ENCODE measurements at regions not wholly inside any gene's neighbourhood (a gene's known extent, or its start where the extent isn't known, plus 50 kb on each side); places are given as distances from the start of the nearest gene placed in this dataset.

DNA sequence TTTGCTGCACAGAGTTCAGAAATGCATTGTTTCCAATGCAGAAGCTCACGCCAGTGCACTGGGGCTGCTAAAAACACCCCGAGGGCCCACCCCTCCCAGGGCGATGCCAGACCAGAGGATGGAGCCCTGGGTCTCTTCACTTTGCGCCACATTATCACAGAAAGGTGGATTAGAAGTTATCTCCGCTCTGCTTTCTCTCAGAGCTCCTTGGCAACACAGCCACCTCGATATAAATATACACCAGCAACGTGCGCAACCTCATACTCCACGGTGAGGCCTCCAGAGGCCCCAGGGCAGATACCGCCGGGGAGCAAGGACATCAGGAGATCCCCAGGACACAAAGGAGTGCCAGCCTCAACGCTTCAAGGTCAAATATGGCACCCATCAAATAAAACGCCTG, 121.0 kb upstream of the TBX20 start:
- Mint-ChIP-seq H3K36me3 (no peaks in the 10 kb centered on the region), H3K9me3 (peaks cover 2% of the 10 kb centered on the region), H3K4me1 (no peaks in the 10 kb centered on the region), H3K27me3 (ENCODE audit: insufficient read depth, low read depth) (peaks cover under 1% of the 10 kb centered on the region), H3K4me3 (no peak overlapping the region), H3K27ac (no peak overlapping the region)
- Histone ChIP-seq H3K4me3 (no peak overlapping the region), H3K9ac (no peak overlapping the region), H3K27me3 (no peaks in the 10 kb centered on the region), H3K27ac (no peak overlapping the region), H3K36me3 (no peaks in the 10 kb centered on the region), H3K4me1 (no peaks in the 10 kb centered on the region), H3K79me2 (ENCODE audit: low read depth) (no peaks in the 10 kb centered on the region), H2AFZ (replicated peaks) (no peak overlapping the region), H3K9me3 (ENCODE audit: low read depth) (no peaks in the 10 kb centered on the region), H3K4me2 (no peak overlapping the region), H4K20me1 (ENCODE audit: low read depth) (no peaks in the 10 kb centered on the region), H3F3A (ENCODE audit: low read depth) (no peaks in the 10 kb centered on the region)
- no peak for DNase-seq (ENCODE audit: low spot score)
- TF ChIP-seq, protein P1, sequence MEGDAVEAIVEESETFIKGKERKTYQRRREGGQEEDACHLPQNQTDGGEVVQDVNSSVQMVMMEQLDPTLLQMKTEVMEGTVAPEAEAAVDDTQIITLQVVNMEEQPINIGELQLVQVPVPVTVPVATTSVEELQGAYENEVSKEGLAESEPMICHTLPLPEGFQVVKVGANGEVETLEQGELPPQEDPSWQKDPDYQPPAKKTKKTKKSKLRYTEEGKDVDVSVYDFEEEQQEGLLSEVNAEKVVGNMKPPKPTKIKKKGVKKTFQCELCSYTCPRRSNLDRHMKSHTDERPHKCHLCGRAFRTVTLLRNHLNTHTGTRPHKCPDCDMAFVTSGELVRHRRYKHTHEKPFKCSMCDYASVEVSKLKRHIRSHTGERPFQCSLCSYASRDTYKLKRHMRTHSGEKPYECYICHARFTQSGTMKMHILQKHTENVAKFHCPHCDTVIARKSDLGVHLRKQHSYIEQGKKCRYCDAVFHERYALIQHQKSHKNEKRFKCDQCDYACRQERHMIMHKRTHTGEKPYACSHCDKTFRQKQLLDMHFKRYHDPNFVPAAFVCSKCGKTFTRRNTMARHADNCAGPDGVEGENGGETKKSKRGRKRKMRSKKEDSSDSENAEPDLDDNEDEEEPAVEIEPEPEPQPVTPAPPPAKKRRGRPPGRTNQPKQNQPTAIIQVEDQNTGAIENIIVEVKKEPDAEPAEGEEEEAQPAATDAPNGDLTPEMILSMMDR (IDR thresholded peaks at IDR 0.05): no peak
- TF ChIP-seq EZH2phosphoT487 (IDR thresholded peaks at IDR 0.05) (no peak), EZH2 (IDR thresholded peaks at IDR 0.05) (no peak)

GRCh38 chr7:35371221-35371620, 117.3 kb upstream of the TBX20 start:
- H3K27me3 ChIP-seq: no peaks in the 10 kb centered on the region
- no peaks in the 10 kb centered on the region for H3K36me3 ChIP-seq
- H3K27ac ChIP-seq: no peak overlapping the region
- no peak overlapping the region for H3K4me3 Mint-ChIP-seq
- H3K4me3 ChIP-seq: no peak overlapping the region
- no peak for DNase-seq (ENCODE audit: low spot score)
- no peaks in the 10 kb centered on the region for H3K4me1 Mint-ChIP-seq
- H3K36me3 Mint-ChIP-seq: no peaks in the 10 kb centered on the region
- H3K79me2 ChIP-seq (ENCODE audit: low read depth): no peaks in the 10 kb centered on the region
- H3K27ac Mint-ChIP-seq: no peak overlapping the region
- no peak overlapping the region for H2AFZ ChIP-seq (replicated peaks)
- no peak overlapping the region for H3K9ac ChIP-seq
- H3K27me3 Mint-ChIP-seq (ENCODE audit: insufficient read depth, low read depth): peaks cover 2% of the 10 kb centered on the region
- TF ChIP-seq EZH2 (IDR thresholded peaks at IDR 0.05): no peak
- TF ChIP-seq, protein P1 (IDR thresholded peaks at IDR 0.05): no peak
- TF ChIP-seq EZH2phosphoT487 (IDR thresholded peaks at IDR 0.05): no peak
- H3K4me1 ChIP-seq: peaks cover 8% of the 10 kb centered on the region
- H3K4me2 ChIP-seq: no peak overlapping the region
- peaks cover 12% of the 10 kb centered on the region for H3F3A ChIP-seq (ENCODE audit: low read depth)
- no peaks in the 10 kb centered on the region for H3K9me3 ChIP-seq (ENCODE audit: low read depth)
- no peaks in the 10 kb centered on the region for H4K20me1 ChIP-seq (ENCODE audit: low read depth)
- H3K9me3 Mint-ChIP-seq: peaks cover 2% of the 10 kb centered on the region

- Mint-ChIP-seq H3K4me3 (no peak overlapping the region), H3K27ac (no peak overlapping the region), H3K27me3 (ENCODE audit: insufficient read depth, low read depth) (peaks cover 2% of the 10 kb centered on the region), H3K9me3 (peaks cover 2% of the 10 kb centered on the region), H3K36me3 (no peaks in the 10 kb centered on the region), H3K4me1 (no peaks in the 10 kb centered on the region)
- H2AFZ ChIP-seq (replicated peaks): no peak overlapping the region
- peaks cover 12% of the 10 kb centered on the region for H3K4me1 ChIP-seq
- no peak overlapping the region for H3K4me3 ChIP-seq
- H3K79me2 ChIP-seq (ENCODE audit: low read depth): no peaks in the 10 kb centered on the region
- TF ChIP-seq, protein P1 (IDR thresholded peaks at IDR 0.05): no peak
- TF ChIP-seq EZH2 (IDR thresholded peaks at IDR 0.05): no peak
- TF ChIP-seq EZH2phosphoT487 (IDR thresholded peaks at IDR 0.05): no peak
- no peak overlapping the region for H3K4me2 ChIP-seq
- no peak overlapping the region for H3K27ac ChIP-seq
- H3K36me3 ChIP-seq: no peaks in the 10 kb centered on the region
- no peaks in the 10 kb centered on the region for H3K9me3 ChIP-seq (ENCODE audit: low read depth)
- peaks cover 14% of the 10 kb centered on the region for H3F3A ChIP-seq (ENCODE audit: low read depth)
- no peaks in the 10 kb centered on the region for H3K27me3 ChIP-seq
- DNase-seq (ENCODE audit: low spot score): peak; percentile 27
- no peaks in the 10 kb centered on the region for H4K20me1 ChIP-seq (ENCODE audit: low read depth)
- no peak overlapping the region for H3K9ac ChIP-seq
Observed at GRCh38 chr7:35370687-35371086, 116.8 kb upstream of the TBX20 start.

Data from neural progenitor cell (in vitro differentiated cells).